HS-27A (cell line): ENCODE measurements at regions not wholly inside any gene's neighbourhood (a gene's known extent, or its start where the extent isn't known, plus 50 kb on each side); places are given as distances from the start of the nearest gene placed in this dataset.

ENCODE experiments used
- DNase-seq: peaks from one replicate; pipeline ENCODE4 v3.0.0-alpha.2; 2012; ENCODE audit warnings: low read depth, missing footprints

GRCh38 chr5:68161156-68161555, 54.4 kb upstream of the PIK3R1 start:
- no peak for DNase-seq

GRCh38 chr5:68159224-68159951, 56.2 kb upstream of the PIK3R1 start:
- DNase-seq: no peak

- no peak for DNase-seq
Observed at GRCh38 chr5:68155940-68156339, 59.6 kb upstream of the PIK3R1 start.

GRCh38 chr5:68154119-68154857, 61.3 kb upstream of the PIK3R1 start:
- no peak for DNase-seq

- DNase-seq: no peak
Observed at GRCh38 chr5:68151812-68152211, 63.7 kb upstream of the PIK3R1 start.

GRCh38 chr5:68149189-68149588, 66.4 kb upstream of the PIK3R1 start:
- no peak for DNase-seq

GRCh38 chr5:68148096-68148495, 67.5 kb upstream of the PIK3R1 start:
- DNase-seq: no peak

GRCh38 chr5:68147659-68148058, 67.9 kb upstream of the PIK3R1 start:
- no peak for DNase-seq

GRCh38 chr5:68141494-68141893, 74.1 kb upstream of the PIK3R1 start:
- no peak for DNase-seq

GRCh38 chr5:68140763-68141162, 74.8 kb upstream of the PIK3R1 start:
- no peak for DNase-seq

- DNase-seq: no peak
Observed at GRCh38 chr5:68139611-68140441, 75.7 kb upstream of the PIK3R1 start.

GRCh38 chr5:68137511-68138140, 77.9 kb upstream of the PIK3R1 start:
- DNase-seq: no peak

- DNase-seq: no peak
Observed at GRCh38 chr5:68134669-68135313, 80.8 kb upstream of the PIK3R1 start.

- no peak for DNase-seq
Observed at GRCh38 chr5:68134033-68134668, 81.4 kb upstream of the PIK3R1 start.

GRCh38 chr5:68130253-68130652, 85.3 kb upstream of the PIK3R1 start:
- DNase-seq: no peak

GRCh38 chr5:68129364-68129763, 86.2 kb upstream of the PIK3R1 start:
- no peak for DNase-seq

GRCh38 chr5:68126886-68127285, 88.7 kb upstream of the PIK3R1 start:
- no peak for DNase-seq

- no peak for DNase-seq
Observed at GRCh38 chr5:68122439-68123328, 92.9 kb upstream of the PIK3R1 start.

GRCh38 chr5:68116868-68117411, 98.6 kb upstream of the PIK3R1 start:
- DNase-seq: no peak

GRCh38 chr5:68116408-68116807, 99.1 kb upstream of the PIK3R1 start:
- no peak for DNase-seq
